Panc1 (cell line): ENCODE measurements at regions not wholly inside any gene's neighbourhood (a gene's known extent, or its start where the extent isn't known, plus 50 kb on each side); places are given as distances from the start of the nearest gene placed in this dataset.

Source experiments
- ATAC-seq: fragments of 200-7000 bp; cut with Tn5 transposase; 2 replicates; pipeline ENCODE4 v1.9.1; 2020; ENCODE audit warnings: mild to moderate bottlenecking, moderate library complexity
- BruUV-seq: library from RNA; stranded (reverse); fragments of 400-500 nt; replicated peaks from 2 replicates; lab custom pipeline; 2021; lab: Mats Ljungman, UMichigan
- CTCF ChIA-PET: fragments of 300-600 bp; sonication (Branson Sonifier 250); formaldehyde crosslinking; loops from one replicate; lab custom pipeline; 2022; ENCODE audit warnings: antibody characterized with exemption; lab: Charles Lee
- POLR2A ChIA-PET: fragments of 300-600 bp; sonication (Branson Sonifier 250); formaldehyde crosslinking; loops from one replicate; lab custom pipeline; 2022; ENCODE audit warnings: antibody characterized with exemption; lab: Charles Lee
- DNase-seq: peaks from one replicate; pipeline ENCODE4 v3.0.0-alpha.2; 2010; ENCODE audit warnings: low read depth, low spot score
- H3K27ac ChIP-seq: 2 replicates; pipeline ENCODE4 v1.5.1; 2011; ENCODE audit warnings: mild to moderate bottlenecking, low read length, inconsistent platforms
- H3K27me3 ChIP-seq: fragments of 200-500 bp; sonication (Bioruptor generic); 2 replicates; pipeline ENCODE4 v1.6.0; 2014; ENCODE audit warnings: low read length, inconsistent platforms; ENCODE audit not compliant: control insufficient read depth, insufficient read depth
- H3K36me3 ChIP-seq: fragments of 200-500 bp; sonication (Bioruptor generic); 2 replicates; pipeline ENCODE4 v1.5.1; 2014; ENCODE audit warnings: inconsistent platforms, mild to moderate bottlenecking, low read length, moderate library complexity; ENCODE audit not compliant: control insufficient read depth, insufficient read depth
- H3K4me1 ChIP-seq: 2 replicates; pipeline ENCODE4 v1.5.1; 2011; ENCODE audit warnings: inconsistent platforms, mild to moderate bottlenecking, low read length, moderate library complexity; ENCODE audit not compliant: control insufficient read depth, insufficient read depth
- H3K4me3 ChIP-seq, 2 experiments: 2 replicates each; pipeline ENCODE4 v1.5.1; 2011 to 2012; ENCODE audit warnings: low read depth in 2 of 2, low read length in 2 of 2, mild to moderate bottlenecking in 2 of 2, inconsistent platforms in 1 of 2, moderate library complexity in 1 of 2
- H3K9me3 ChIP-seq: fragments of 200-500 bp; sonication (Bioruptor generic); 2 replicates; pipeline ENCODE4 v1.5.1; 2014; ENCODE audit warnings: low read depth, mild to moderate bottlenecking, inconsistent platforms, low read length, moderate library complexity; ENCODE audit not compliant: control insufficient read depth, insufficient read depth
- CTCF ChIP-seq: fragments of 450-650 bp; IDR thresholded peaks from 2 replicates; pipeline ENCODE4 v1.5.1; 2017; ENCODE audit warnings: mild to moderate bottlenecking
- POLR2AphosphoS5 ChIP-seq: IDR thresholded peaks from 2 replicates; pipeline ENCODE4 v1.6.1; 2012; ENCODE audit warnings: mild to moderate bottlenecking, low read depth, low read length, moderate library complexity
- SIN3A ChIP-seq: IDR thresholded peaks from 2 replicates; pipeline ENCODE4 v1.6.1; 2012; ENCODE audit warnings: low read depth, mild to moderate bottlenecking, low read length, moderate library complexity, borderline replicate concordance; ENCODE audit not compliant: insufficient read depth
- TCF7L2 ChIP-seq: IDR thresholded peaks from 2 replicates; pipeline ENCODE4 v1.6.1; 2011; ENCODE audit warnings: mild to moderate bottlenecking, low read depth, low read length, inconsistent platforms
- in situ Hi-C: cut with HindIII; loops from 2 replicates; pipeline ENCODE4 v1.10.0; 2016; ENCODE audit warnings: low sequenced_read_pairs, low pct_unique_long_range_greater_than_20kb
- intact Hi-C: fragments of 100-400 bp; cut with micrococcal nuclease; formaldehyde crosslinking; loops from one replicate; pipeline ENCODE4 v1.10.0; 2022; ENCODE audit not compliant: unreplicated experiment
- TF ChIP-seq, protein P1 (sequence below), 2 experiments: IDR thresholded peaks; 2 replicates each; pipeline ENCODE4 v1.6.1; 2011 to 2012; ENCODE audit warnings: low read depth in 2 of 2, control low read depth in 1 of 2, low read length in 1 of 2, mild to moderate bottlenecking in 1 of 2, moderate library complexity in 1 of 2; ENCODE audit not compliant: insufficient read depth in 1 of 2

DNA sequence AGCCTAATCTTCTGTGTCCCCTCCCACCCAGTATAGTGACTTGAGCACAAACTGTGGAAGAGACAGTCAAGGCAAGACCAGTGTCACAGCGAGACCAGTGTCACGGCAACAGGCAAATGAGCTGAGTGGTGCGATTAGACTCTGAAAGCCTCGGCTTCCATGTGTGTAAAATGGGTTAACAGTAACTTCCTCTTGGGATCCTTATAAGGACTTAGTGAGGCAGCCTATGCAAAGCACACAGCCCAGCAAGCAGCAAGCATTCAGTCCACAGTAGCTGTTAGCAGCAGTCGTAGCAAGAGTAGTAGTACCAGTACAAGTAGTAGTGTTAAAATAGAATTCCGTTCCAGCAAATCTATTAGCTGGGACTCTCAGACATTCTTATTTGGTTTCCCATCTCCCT is 334.1 kb downstream of the GABRB3 start:
- H3K4me1 ChIP-seq = no peaks in the 10 kb centered on the region
- ChIA-PET POLR2A (no interaction called here), CTCF (no interaction called here)
- no peaks in the 10 kb centered on the region for H3K36me3 ChIP-seq
- DNase-seq (no peak), ATAC-seq (no peak)
- H3K27me3 ChIP-seq = no peaks in the 10 kb centered on the region
- H3K27ac ChIP-seq = no peak overlapping the region
- H3K4me3 ChIP-seq = no peak overlapping the region
- in situ Hi-C loops = no loop called here
- BruUV-seq = no TSS peak
- intact Hi-C loops = no loop called here
- 0 out of 2 replicates have a peak, but pooled peaks cover 3% of the 10 kb centered on the region for H3K9me3 ChIP-seq
- TF ChIP-seq, protein P1, sequence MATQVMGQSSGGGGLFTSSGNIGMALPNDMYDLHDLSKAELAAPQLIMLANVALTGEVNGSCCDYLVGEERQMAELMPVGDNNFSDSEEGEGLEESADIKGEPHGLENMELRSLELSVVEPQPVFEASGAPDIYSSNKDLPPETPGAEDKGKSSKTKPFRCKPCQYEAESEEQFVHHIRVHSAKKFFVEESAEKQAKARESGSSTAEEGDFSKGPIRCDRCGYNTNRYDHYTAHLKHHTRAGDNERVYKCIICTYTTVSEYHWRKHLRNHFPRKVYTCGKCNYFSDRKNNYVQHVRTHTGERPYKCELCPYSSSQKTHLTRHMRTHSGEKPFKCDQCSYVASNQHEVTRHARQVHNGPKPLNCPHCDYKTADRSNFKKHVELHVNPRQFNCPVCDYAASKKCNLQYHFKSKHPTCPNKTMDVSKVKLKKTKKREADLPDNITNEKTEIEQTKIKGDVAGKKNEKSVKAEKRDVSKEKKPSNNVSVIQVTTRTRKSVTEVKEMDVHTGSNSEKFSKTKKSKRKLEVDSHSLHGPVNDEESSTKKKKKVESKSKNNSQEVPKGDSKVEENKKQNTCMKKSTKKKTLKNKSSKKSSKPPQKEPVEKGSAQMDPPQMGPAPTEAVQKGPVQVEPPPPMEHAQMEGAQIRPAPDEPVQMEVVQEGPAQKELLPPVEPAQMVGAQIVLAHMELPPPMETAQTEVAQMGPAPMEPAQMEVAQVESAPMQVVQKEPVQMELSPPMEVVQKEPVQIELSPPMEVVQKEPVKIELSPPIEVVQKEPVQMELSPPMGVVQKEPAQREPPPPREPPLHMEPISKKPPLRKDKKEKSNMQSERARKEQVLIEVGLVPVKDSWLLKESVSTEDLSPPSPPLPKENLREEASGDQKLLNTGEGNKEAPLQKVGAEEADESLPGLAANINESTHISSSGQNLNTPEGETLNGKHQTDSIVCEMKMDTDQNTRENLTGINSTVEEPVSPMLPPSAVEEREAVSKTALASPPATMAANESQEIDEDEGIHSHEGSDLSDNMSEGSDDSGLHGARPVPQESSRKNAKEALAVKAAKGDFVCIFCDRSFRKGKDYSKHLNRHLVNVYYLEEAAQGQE (IDR thresholded peaks at IDR 0.05; ENCODE audit: insufficient read depth in 1 of 2, low read depth in 2 of 2, low read length in 1 of 2) = no peak
- no peak for TF ChIP-seq CTCF

DNA sequence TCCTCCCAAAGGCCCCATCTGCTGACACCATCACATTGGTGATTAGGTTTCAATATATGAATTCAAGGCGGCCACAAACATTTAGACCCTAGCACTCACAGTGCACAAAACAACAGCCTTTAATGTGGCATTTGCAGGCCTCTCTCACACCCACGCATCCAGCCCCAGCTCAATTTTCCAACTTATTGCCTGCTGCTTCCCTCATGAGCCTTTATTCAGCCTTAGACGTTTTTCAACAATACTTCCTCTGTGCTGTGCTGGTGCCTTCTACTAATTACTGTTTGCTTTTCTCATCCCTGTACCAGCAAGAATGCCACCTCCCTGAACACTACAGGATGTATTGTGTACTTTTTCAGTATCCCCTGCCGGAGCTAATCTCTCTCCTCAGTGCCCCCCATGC is 334.6 kb downstream of the GABRB3 start:
- no peak for TF ChIP-seq POLR2AphosphoS5
- TF ChIP-seq CTCF = no peak
- TF ChIP-seq, protein P1 (IDR thresholded peaks at IDR 0.05; ENCODE audit: insufficient read depth in 1 of 2, low read depth in 2 of 2, low read length in 1 of 2) = no peak
- no peak for TF ChIP-seq TCF7L2
- no peak for TF ChIP-seq SIN3A
- Histone ChIP-seq H3K27me3 (no peaks in the 10 kb centered on the region), H3K4me3 (no peak overlapping the region), H3K36me3 (no peaks in the 10 kb centered on the region), H3K27ac (no peak overlapping the region), H3K4me1 (no peaks in the 10 kb centered on the region), H3K9me3 (0 out of 2 replicates have a peak, but pooled peaks cover 3% of the 10 kb centered on the region)
- POLR2A ChIA-PET = no interaction called here
- DNase-seq (no peak), ATAC-seq (no peak)
- no TSS peak for BruUV-seq
- intact Hi-C loops = no loop called here
- in situ Hi-C loops = no loop called here
- CTCF ChIA-PET = no interaction called here
